Upper lobe of left lung (tissue), 6 donors: ENCODE measurements at regions not wholly inside any gene's neighbourhood (a gene's known extent, or its start where the extent isn't known, plus 50 kb on each side); places are given as distances from the start of the nearest gene placed in this dataset.
A peak's percentile ranks its signal among the peaks of the same experiment; 100 is the strongest.

Source experiments
- ATAC-seq, 2 donors: fragments of 200-7000 bp; cut with Tn5 transposase; one replicate each; pipeline ENCODE4 v1.9.1; 2022; ENCODE audit warnings: mild to moderate bottlenecking in 2 of 2, moderate library complexity in 2 of 2; ENCODE audit not compliant: low FRiP score in 2 of 2
- DNase-seq, 2 donors: peaks; one replicate each; pipeline ENCODE4 v3.0.0-alpha.2; 2019 to 2020
- H3K27ac ChIP-seq, 4 donors: fragments of 200-600 bp; sonication (generic); one replicate each; pipeline ENCODE4 v1.5.1; 2016 to 2019
- H3K27me3 ChIP-seq, 4 donors: fragments of 200-600 bp; sonication (generic); one replicate each; pipeline ENCODE4 v1.5.1; 2017 to 2019
- H3K36me3 ChIP-seq, 4 donors: fragments of 200-600 bp; sonication (generic); one replicate each; pipeline ENCODE4 v1.5.1; 2016 to 2019
- H3K4me1 ChIP-seq, 4 donors: fragments of 200-600 bp; sonication (generic); one replicate each; pipeline ENCODE4 v1.5.1; 2018 to 2019
- H3K4me3 ChIP-seq, 4 donors: fragments of 200-600 bp; sonication (generic); one replicate each; pipeline ENCODE4 v1.5.1; 2017 to 2019; ENCODE audit warnings: mild to moderate bottlenecking in 2 of 4, moderate library complexity in 1 of 4
- H3K9me3 ChIP-seq, 4 donors: fragments of 200-600 bp; sonication (generic); one replicate each; pipeline ENCODE4 v1.5.1; 2018 to 2019
- EP300 ChIP-seq, 4 donors: sonication (generic); formaldehyde crosslinking; IDR thresholded peaks; one replicate each; pipeline ENCODE4 v1.5.1; 2017; ENCODE audit warnings: antibody characterized with exemption in 4 of 4, control low read depth in 2 of 4
- POLR2A ChIP-seq, 4 donors: fragments of 450-650 bp; IDR thresholded peaks; one replicate each; pipeline ENCODE4 v1.5.1; 2016 to 2017; ENCODE audit warnings: antibody characterized with exemption in 4 of 4, mild to moderate bottlenecking in 2 of 4
- POLR2AphosphoS5 ChIP-seq, 2 donors: sonication (generic); formaldehyde crosslinking; IDR thresholded peaks; one replicate each; pipeline ENCODE4 v1.5.1; 2017; ENCODE audit warnings: antibody characterized with exemption in 2 of 2
- WGBS, 2 donors: methylation state at CpG; one replicate each; pipeline ENCODE4 v1.1.5; 2017 to 2018; 5-methylcytosine and 5-hydroxymethylcytosine counted together
- TF ChIP-seq, protein P1 (sequence below), 6 experiments: fragments of 450-650 bp in 4 of 6; fragments of 200-600 bp in 2 of 6; sonication (generic) in 2 of 6; IDR thresholded peaks; one replicate each; pipeline ENCODE4 v1.5.1; 2016 to 2019; ENCODE audit warnings: antibody characterized with exemption in 6 of 6
- donor health status: DM: no; HTN: no; CAD: no; lungs with moderate emphysema.
- donor health status: DM: no; HTN: yes; CAD: no; lungs with severe emphysema.

DNA sequence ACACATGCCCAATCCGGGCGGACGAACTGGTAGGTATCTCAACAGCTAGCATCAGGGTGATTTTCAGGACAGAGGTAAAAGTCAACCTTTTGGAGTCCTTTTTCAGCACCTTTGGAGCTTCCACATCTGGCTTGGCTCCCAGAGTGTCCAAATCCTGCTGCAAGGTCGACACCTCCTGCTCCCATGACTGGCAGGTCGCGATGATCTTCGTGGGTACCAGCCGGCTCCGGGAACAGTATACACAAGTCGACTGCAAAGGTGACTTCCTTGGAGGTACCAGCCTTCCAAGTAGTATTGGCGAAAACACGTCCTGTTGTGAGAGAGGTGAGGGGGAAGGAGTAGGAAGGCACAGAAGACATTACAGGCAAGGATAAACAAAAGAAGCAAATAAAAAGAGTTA lies 672.7 kb downstream of the TMEM121 start:
- 86 to 89% methylated on average over 12 of the region's 12 CpGs for WGBS, 2 donors
- Histone ChIP-seq H3K9me3 (no peaks in the 10 kb centered on the region), H3K4me3 (no peak overlapping the region)

DNA sequence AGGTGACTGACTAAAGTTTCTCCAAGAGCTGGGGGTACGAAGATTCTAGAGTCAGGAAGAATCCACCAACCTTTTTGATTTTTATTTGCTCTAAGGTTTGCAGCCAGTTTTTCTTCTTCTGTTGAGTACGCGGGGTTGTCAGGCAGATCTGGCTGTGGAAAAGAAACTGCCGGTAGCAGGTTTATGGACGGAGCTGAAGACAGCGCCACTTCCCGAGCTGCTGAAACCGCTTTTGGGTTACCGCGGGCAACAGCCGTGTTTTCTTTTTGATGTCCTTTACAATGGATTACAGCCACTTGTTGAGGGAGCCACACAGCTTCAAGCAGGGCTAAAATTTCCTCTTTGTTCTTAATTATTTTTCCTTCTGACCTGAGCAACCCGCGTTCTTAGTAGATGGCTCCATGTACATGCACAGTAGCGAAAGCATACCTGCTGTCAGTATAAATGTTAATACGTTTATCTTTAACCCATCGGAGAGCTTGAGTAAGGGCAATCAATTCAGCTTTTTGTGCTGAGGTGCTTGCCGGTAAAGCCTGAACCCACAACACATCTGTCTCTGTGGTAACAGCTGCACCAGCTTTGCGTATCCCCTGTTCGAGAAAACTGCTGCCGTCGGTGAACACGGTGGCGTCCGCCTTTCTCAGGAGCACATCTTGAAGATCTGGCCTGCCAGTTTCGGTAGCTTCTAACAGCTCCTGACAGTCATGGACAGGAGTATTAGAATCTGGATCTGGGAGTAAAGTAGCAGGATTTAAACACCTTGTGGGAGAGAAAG lies 674.3 kb downstream of the TMEM121 start:
- Histone ChIP-seq H3K27ac (no peak overlapping the region), H3K9me3 (no peaks in the 10 kb centered on the region), H3K27me3 (no peaks in the 10 kb centered on the region), H3K36me3 (no peaks in the 10 kb centered on the region), H3K4me1 (no peaks in the 10 kb centered on the region), H3K4me3 (no peak overlapping the region)
- no peak for TF ChIP-seq POLR2AphosphoS5 (IDR thresholded peaks at IDR 0.05)
- no peak for TF ChIP-seq POLR2A (IDR thresholded peaks at IDR 0.05)
- TF ChIP-seq, protein P1, sequence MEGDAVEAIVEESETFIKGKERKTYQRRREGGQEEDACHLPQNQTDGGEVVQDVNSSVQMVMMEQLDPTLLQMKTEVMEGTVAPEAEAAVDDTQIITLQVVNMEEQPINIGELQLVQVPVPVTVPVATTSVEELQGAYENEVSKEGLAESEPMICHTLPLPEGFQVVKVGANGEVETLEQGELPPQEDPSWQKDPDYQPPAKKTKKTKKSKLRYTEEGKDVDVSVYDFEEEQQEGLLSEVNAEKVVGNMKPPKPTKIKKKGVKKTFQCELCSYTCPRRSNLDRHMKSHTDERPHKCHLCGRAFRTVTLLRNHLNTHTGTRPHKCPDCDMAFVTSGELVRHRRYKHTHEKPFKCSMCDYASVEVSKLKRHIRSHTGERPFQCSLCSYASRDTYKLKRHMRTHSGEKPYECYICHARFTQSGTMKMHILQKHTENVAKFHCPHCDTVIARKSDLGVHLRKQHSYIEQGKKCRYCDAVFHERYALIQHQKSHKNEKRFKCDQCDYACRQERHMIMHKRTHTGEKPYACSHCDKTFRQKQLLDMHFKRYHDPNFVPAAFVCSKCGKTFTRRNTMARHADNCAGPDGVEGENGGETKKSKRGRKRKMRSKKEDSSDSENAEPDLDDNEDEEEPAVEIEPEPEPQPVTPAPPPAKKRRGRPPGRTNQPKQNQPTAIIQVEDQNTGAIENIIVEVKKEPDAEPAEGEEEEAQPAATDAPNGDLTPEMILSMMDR (IDR thresholded peaks at IDR 0.05) = no peak
- TF ChIP-seq EP300 (IDR thresholded peaks at IDR 0.05) = no peak
- 86 to 89% methylated on average over 25 of the region's 25 CpGs for WGBS, 2 donors
- no peak for DNase-seq
- ATAC-seq = no peak

More for the DNA sequence above, 672.7 kb downstream of the TMEM121 start:
- TF ChIP-seq EP300 (IDR thresholded peaks at IDR 0.05) (no peak), POLR2A (IDR thresholded peaks at IDR 0.05) (no peak), POLR2AphosphoS5 (IDR thresholded peaks at IDR 0.05) (no peak)
- TF ChIP-seq, protein P1 (IDR thresholded peaks at IDR 0.05) = no peak
- Histone ChIP-seq H3K4me1 (no peaks in the 10 kb centered on the region), H3K27me3 (no peaks in the 10 kb centered on the region), H3K36me3 (no peaks in the 10 kb centered on the region), H3K27ac (no peak overlapping the region)
- no peak for ATAC-seq
- DNase-seq = no peak

DNA sequence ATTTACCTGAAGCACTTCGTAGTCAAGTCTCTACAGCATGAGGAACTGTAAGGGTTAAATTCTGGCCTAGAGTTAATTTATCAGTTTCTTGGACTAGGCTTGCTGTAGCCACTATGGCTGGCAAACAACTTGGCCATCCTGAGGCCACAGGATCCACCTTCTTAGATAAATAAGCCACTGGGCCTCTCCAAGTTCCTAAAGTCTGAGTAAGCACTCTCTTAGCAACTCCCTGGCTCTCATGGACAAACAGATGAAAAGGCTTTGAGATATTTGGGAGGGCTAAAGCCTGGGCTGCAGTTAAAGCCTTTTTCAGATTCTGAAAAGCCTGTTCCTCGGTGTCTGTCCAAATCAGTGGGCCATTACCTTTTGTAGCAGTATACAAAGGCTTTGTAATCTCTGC lies 675.0 kb downstream of the TMEM121 start:
- no peaks in the 10 kb centered on the region for H3K4me1 ChIP-seq
- no peaks in the 10 kb centered on the region for H3K9me3 ChIP-seq
- H3K36me3 ChIP-seq = no peaks in the 10 kb centered on the region
- H3K4me3 ChIP-seq = no peak overlapping the region
- 64% methylated on average over 2 of the region's 2 CpGs for WGBS, 2 donors
- H3K27me3 ChIP-seq = no peaks in the 10 kb centered on the region
- no peak overlapping the region for H3K27ac ChIP-seq
- DNase-seq (peak in 1 of 2 donors; percentile 29), ATAC-seq (no peak)
- TF ChIP-seq POLR2AphosphoS5 (IDR thresholded peaks at IDR 0.05) = no peak
- TF ChIP-seq EP300 (IDR thresholded peaks at IDR 0.05) = no peak
- TF ChIP-seq POLR2A (IDR thresholded peaks at IDR 0.05) = no peak
- TF ChIP-seq, protein P1 (IDR thresholded peaks at IDR 0.05) = no peak

DNA sequence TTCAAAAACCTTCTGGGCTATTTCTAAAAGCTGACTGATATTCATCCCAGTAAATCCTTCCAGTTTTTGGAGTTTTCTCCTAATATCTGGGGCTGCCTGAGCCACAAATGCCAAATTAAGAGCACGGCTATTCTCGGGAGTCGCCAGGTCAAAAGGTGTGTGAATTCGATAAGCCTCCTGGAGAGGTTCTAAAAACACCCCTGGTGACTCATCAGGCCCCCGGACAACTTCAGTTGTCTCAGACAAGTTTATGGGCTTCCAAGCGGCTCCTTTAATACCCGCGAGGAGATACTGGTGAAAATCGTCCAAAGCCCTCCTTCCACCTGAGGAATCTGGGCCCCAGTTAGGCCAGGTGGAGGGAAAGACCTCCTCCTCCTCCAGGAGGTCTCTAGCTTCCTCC lies 677.1 kb downstream of the TMEM121 start:
- no peaks in the 10 kb centered on the region for H3K4me1 ChIP-seq
- no peak for ATAC-seq

More for the DNA sequence above, 677.1 kb downstream of the TMEM121 start:
- WGBS, 2 donors = 78 to 85% methylated on average over 9 of the region's 9 CpGs
- H3K27me3 ChIP-seq = no peaks in the 10 kb centered on the region
- no peak overlapping the region for H3K4me3 ChIP-seq
- no peaks in the 10 kb centered on the region for H3K36me3 ChIP-seq
- H3K27ac ChIP-seq = no peak overlapping the region
- TF ChIP-seq POLR2AphosphoS5 (IDR thresholded peaks at IDR 0.05) (no peak), POLR2A (IDR thresholded peaks at IDR 0.05) (no peak)
- TF ChIP-seq, protein P1 (IDR thresholded peaks at IDR 0.05) = no peak
- H3K9me3 ChIP-seq = no peaks in the 10 kb centered on the region
- DNase-seq = no peak
